AG09319 (cell line): ENCODE measurements at regions not wholly inside any gene's neighbourhood (a gene's known extent, or its start where the extent isn't known, plus 50 kb on each side); places are given as distances from the start of the nearest gene placed in this dataset.

Experiments used
- DNase-seq: peaks from one replicate; pipeline ENCODE4 v3.0.0-alpha.2; 2010; ENCODE audit warnings: low read depth; ENCODE audit errors: extremely low read depth
- CTCF ChIP-seq: IDR thresholded peaks from 2 replicates; pipeline ENCODE4 v1.5.1; 2011; ENCODE audit warnings: low read depth, mild to moderate bottlenecking, inconsistent platforms, low read length, moderate library complexity

GRCh38 chr10:57864765-57865680, 402.7 kb downstream of the IPMK start:
- no peak for TF ChIP-seq CTCF

GRCh38 chr10:57849691-57850357, 417.9 kb downstream of the IPMK start:
- peak; percentile 32 for TF ChIP-seq CTCF
- DNase-seq, result no peak

More at GRCh38 chr10:57864765-57865680, 402.7 kb downstream of the IPMK start:
- DNase-seq, result no peak

DNA sequence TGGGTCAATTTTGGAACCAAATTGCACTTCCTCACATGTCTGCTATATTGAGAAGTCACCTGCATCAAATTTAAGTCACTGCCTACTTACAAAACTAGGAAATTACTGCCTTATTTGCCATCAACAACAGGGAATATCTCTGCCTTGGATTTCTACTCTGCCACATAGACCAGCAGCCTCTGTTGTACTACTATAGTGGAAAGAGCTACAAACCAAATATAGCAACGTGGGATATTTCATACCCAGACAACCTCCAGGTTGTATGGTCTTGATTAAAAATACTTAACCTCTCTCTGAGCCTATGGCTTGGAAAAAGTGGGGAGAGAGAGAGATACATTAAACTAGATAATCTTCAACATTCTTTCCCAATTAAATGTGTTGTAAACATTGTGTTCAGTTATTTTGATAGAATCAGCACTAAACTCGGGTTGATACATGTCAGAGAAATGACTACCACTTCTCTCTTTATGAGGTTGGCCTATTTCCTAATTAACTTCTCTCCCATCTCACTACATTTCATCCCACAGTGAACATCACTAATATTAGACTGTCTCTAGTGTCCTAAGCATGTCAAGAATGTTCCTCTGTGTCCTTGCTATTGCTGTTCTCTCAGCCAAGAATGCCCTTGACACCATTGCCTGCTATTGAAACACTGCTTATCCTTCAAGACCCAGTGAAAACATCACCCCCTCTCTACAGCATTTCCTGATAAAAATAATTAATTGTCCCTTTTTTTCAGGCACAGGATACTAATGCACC, 421.2 kb downstream of the IPMK start:
- TF ChIP-seq CTCF, result no peak
- DNase-seq, result no peak

DNA sequence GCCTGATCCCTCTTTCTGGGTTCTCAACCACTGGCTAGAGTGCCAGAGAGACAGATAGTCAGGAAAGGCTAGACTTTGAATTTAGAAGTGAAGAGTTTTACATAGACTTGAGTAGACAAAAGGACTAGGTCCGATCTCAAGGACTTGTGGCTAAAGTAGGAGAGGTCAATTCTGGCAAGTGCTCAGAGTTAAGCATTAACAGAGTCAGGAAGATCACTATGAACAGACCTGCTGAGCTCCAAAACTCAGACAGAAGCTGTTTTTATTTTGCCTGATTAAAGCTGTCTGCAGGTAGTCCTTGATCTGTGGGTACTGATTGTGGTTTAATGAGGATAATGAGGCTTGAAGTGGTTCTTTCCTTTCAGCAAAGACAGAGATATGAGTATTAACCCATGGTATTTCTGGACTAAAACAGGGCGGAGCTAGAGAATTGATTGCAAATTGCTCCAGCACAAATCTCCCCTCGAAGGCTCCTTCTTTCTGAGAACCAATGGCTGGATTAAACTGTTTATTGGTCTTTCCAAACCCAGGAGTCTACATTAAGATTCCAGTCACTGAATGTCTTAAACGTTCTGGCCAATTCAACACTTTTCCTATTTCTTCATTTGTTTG, 423.2 kb downstream of the IPMK start:
- no peak for DNase-seq
- no peak for TF ChIP-seq CTCF

GRCh38 chr10:57830877-57831560, 436.7 kb downstream of the IPMK start:
- no peak for DNase-seq
- TF ChIP-seq CTCF, result no peak

DNA sequence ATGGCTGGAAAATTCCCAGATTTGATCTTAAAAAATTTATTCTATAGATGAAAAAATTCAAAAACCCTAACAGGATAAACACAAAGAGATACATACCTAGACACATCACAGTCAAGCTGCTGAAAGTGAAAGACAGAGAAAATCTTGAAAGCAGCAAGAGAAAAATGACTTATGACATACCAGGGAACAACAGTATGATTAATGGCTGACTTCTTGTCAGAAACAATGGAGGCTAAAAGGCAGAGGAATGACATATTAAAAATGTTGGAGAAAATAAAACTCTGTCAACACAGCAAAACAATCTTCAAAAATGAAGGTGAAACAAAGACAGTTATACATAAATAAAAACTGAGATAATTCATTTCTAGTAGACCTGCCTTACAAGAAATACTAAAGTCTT, 442.7 kb downstream of the IPMK start:
- no peak for TF ChIP-seq CTCF

More for the DNA sequence above, 442.7 kb downstream of the IPMK start:
- DNase-seq, result no peak
